NCI-H1092 treated with DMSO at 0.1 percent for 48 hours (cell line): ENCODE measurements at regions not wholly inside any gene's neighbourhood (a gene's known extent, or its start where the extent isn't known, plus 50 kb on each side); places are given as distances from the start of the nearest gene placed in this dataset.

Experiments
- DNase-seq: peaks from one replicate; lab custom pipeline; 2025; lab: John Stamatoyannopoulos, UW

- peak; percentile 75 for DNase-seq
Observed at GRCh38 chr7:113710310-113711096, 208.3 kb downstream of the PPP1R3A start.

- no peak for DNase-seq
Observed at GRCh38 chr7:113705439-113705838, 213.4 kb downstream of the PPP1R3A start.

GRCh38 chr7:113698556-113699220 lies 220.1 kb downstream of the PPP1R3A start:
- DNase-seq = peak; percentile 52

- no peak for DNase-seq
Observed at GRCh38 chr7:113694149-113694548, 224.7 kb downstream of the PPP1R3A start.

- DNase-seq = no peak
Observed at GRCh38 chr7:113684165-113684564, 234.6 kb downstream of the PPP1R3A start.

- no peak for DNase-seq
Observed at GRCh38 chr7:113677811-113678210, 241.0 kb downstream of the PPP1R3A start.

GRCh38 chr7:113664867-113665266 lies 253.9 kb downstream of the PPP1R3A start:
- DNase-seq = no peak

- DNase-seq = no peak
Observed at GRCh38 chr7:113659416-113659815, 259.4 kb downstream of the PPP1R3A start.

- no peak for DNase-seq
Observed at GRCh38 chr7:113657603-113658002, 261.2 kb downstream of the PPP1R3A start.

GRCh38 chr7:113652501-113652900 lies 266.3 kb downstream of the PPP1R3A start:
- no peak for DNase-seq

- no peak for DNase-seq
Observed at GRCh38 chr7:113649556-113649955, 269.3 kb downstream of the PPP1R3A start.

GRCh38 chr7:113639221-113639620 lies 279.6 kb downstream of the PPP1R3A start:
- DNase-seq = no peak

GRCh38 chr7:113636727-113637421 lies 281.9 kb downstream of the PPP1R3A start:
- no peak for DNase-seq

- no peak for DNase-seq
Observed at GRCh38 chr7:113635492-113635891, 283.3 kb downstream of the PPP1R3A start.

- no peak for DNase-seq
Observed at GRCh38 chr7:113633073-113633472, 285.7 kb downstream of the PPP1R3A start.

GRCh38 chr7:113628948-113629847 lies 289.6 kb downstream of the PPP1R3A start:
- DNase-seq = no peak

GRCh38 chr7:113625494-113626102 lies 293.2 kb downstream of the PPP1R3A start:
- DNase-seq = no peak

- no peak for DNase-seq
Observed at GRCh38 chr7:113622796-113623195, 296.0 kb downstream of the PPP1R3A start.

- DNase-seq = no peak
Observed at GRCh38 chr7:113610572-113610971, 308.2 kb downstream of the PPP1R3A start.

- no peak for DNase-seq
Observed at GRCh38 chr7:113608782-113609181, 310.0 kb downstream of the PPP1R3A start.

GRCh38 chr7:113606325-113606724 lies 312.5 kb downstream of the PPP1R3A start:
- no peak for DNase-seq
